ENCODE measurements at regions not wholly inside any gene's neighbourhood (a gene's known extent, or its start where the extent isn't known, plus 50 kb on each side); places are given as distances from the start of the nearest gene placed in this dataset.
A peak's percentile ranks its signal among the peaks of the same experiment; 100 is the strongest.
"Not testable (repeated sequence)": the region's sequence is repeated elsewhere in the genome, so short reads cannot be mapped to it uniquely, and the experiment has no call there.

DNA sequence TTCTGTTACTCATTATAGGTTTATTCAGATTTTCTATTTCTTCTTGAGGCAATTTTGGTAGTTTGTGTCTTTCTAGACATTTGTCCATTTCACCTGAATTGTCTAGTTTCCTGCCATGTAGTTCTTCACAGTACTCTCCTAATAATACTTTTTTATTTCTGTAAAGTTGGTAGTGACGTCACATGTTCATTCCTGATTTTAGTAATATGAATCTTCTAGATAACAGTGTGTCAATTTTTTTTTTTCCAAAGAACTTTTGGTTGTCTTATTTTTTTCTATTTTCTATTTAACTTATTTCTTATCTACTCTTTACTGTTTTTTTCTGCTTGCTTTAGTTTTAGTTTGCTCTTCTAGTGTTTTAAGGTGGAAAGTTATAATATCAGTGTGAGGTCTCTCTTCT is 197.3 kb upstream of the SHH start:
- ATAC-seq (no peak), DNase-seq (no peak)
- H3K4me1 Mint-ChIP-seq: no peaks in the 10 kb centered on the region
- H3K27ac Mint-ChIP-seq: no peak overlapping the region
- H3K36me3 Mint-ChIP-seq: no peaks in the 10 kb centered on the region
- H3K9me3 Mint-ChIP-seq: peaks cover 2 to 6% of the 10 kb centered on the region in 2 donors
- WGBS (ENCODE audit: insufficient coverage): no CpG with 5 or more reads among the region's 1 CpG
- Histone ChIP-seq H3K4me1 (ENCODE audit: control insufficient read depth, insufficient read depth, low read length) (no peaks in the 10 kb centered on the region), H3K27ac (ENCODE audit: low read length) (no peak overlapping the region), H3K4me3 (ENCODE audit: low read length) (no peak overlapping the region), H3K9me3 (ENCODE audit: control insufficient read depth, insufficient read depth, low read length) (no peaks in the 10 kb centered on the region), H3K36me3 (ENCODE audit: control insufficient read depth, insufficient read depth, low read length) (no peaks in the 10 kb centered on the region), H3K27me3 (ENCODE audit: control insufficient read depth, insufficient read depth, low read length) (no peaks in the 10 kb centered on the region)
- H3K4me3 Mint-ChIP-seq: no peak overlapping the region
- peaks cover 0 to 6% of the 10 kb centered on the region in 2 donors for H3K27me3 Mint-ChIP-seq (ENCODE audit: low read depth in 2 of 2)
- intact Hi-C loops (cut with micrococcal nuclease): no loop called here
- TF ChIP-seq, protein P1, sequence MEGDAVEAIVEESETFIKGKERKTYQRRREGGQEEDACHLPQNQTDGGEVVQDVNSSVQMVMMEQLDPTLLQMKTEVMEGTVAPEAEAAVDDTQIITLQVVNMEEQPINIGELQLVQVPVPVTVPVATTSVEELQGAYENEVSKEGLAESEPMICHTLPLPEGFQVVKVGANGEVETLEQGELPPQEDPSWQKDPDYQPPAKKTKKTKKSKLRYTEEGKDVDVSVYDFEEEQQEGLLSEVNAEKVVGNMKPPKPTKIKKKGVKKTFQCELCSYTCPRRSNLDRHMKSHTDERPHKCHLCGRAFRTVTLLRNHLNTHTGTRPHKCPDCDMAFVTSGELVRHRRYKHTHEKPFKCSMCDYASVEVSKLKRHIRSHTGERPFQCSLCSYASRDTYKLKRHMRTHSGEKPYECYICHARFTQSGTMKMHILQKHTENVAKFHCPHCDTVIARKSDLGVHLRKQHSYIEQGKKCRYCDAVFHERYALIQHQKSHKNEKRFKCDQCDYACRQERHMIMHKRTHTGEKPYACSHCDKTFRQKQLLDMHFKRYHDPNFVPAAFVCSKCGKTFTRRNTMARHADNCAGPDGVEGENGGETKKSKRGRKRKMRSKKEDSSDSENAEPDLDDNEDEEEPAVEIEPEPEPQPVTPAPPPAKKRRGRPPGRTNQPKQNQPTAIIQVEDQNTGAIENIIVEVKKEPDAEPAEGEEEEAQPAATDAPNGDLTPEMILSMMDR (IDR thresholded peaks at IDR 0.05): no peak

DNA sequence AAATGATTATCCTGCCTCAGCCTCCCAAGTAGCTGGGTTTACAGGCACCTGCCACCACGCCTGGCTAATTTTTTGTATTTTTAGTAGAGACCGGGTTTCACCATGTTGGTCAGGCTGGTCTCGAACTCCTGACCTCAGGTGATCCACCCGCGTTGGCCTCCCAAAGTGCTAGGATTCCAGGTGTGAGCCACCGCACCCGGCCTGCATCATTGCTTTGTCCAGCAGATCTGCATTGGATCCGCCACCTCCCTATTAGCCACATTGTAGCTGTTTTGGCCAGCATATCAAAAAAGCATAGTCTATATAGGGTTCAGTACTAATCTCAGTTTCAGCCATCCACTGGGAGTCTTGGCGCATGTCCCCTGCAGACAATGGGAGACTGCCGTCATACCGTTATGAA is 194.6 kb upstream of the SHH start:
- ATAC-seq; H3K27me3 Mint-ChIP-seq (ENCODE audit: low read depth in 2 of 2); H3K27me3 ChIP-seq (ENCODE audit: control insufficient read depth, insufficient read depth, low read length); H3K9me3 Mint-ChIP-seq; DNase-seq; H3K36me3 Mint-ChIP-seq; intact Hi-C loops (cut with micrococcal nuclease); H3K36me3 ChIP-seq (ENCODE audit: control insufficient read depth, insufficient read depth, low read length); H3K4me1 Mint-ChIP-seq; H3K4me1 ChIP-seq (ENCODE audit: control insufficient read depth, insufficient read depth, low read length); H3K27ac Mint-ChIP-seq; H3K9me3 ChIP-seq (ENCODE audit: control insufficient read depth, insufficient read depth, low read length); H3K4me3 Mint-ChIP-seq; H3K27ac ChIP-seq (ENCODE audit: low read length); H3K4me3 ChIP-seq (ENCODE audit: low read length): not testable (repeated sequence)
- 94% methylated on average over 11 of the region's 11 CpGs for WGBS (ENCODE audit: insufficient coverage)

DNA sequence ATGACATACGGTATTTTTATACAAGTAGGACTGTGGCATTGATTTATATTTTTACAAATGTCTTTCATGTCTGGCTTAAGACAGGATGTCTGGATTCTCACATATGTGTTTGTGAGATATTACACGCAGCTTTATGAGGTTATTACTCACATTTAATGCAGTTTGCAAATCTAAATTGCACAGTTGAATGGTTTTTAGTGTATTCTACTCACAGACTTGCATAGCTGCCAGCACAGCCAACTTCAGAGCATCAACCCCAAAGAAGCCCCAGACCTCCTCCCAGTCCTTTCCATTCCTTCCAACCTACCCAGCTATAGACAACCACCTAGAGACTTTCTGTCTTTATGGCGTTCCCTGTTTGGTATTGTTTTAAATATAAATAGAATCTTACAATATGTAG is 193.8 kb upstream of the SHH start:
- Histone ChIP-seq H3K27ac (ENCODE audit: low read length) (no peak overlapping the region), H3K9me3 (ENCODE audit: control insufficient read depth, insufficient read depth, low read length) (no peaks in the 10 kb centered on the region), H3K4me3 (ENCODE audit: low read length) (no peak overlapping the region), H3K36me3 (ENCODE audit: control insufficient read depth, insufficient read depth, low read length) (no peaks in the 10 kb centered on the region), H3K27me3 (ENCODE audit: control insufficient read depth, insufficient read depth, low read length) (no peaks in the 10 kb centered on the region), H3K4me1 (ENCODE audit: control insufficient read depth, insufficient read depth, low read length) (no peaks in the 10 kb centered on the region)
- TF ChIP-seq, protein P1 (IDR thresholded peaks at IDR 0.05): no peak
- DNase-seq: no peak
- no CpG with 5 or more reads among the region's 3 CpGs for WGBS (ENCODE audit: insufficient coverage)
- H3K4me3 Mint-ChIP-seq: no peak overlapping the region
- H3K27me3 Mint-ChIP-seq (ENCODE audit: low read depth in 2 of 2): no peaks in the 10 kb centered on the region
- intact Hi-C loops (cut with micrococcal nuclease): no loop called here
- peaks cover 2 to 3% of the 10 kb centered on the region in 2 donors for H3K9me3 Mint-ChIP-seq
- H3K4me1 Mint-ChIP-seq: no peaks in the 10 kb centered on the region
- H3K36me3 Mint-ChIP-seq: no peaks in the 10 kb centered on the region
- no peak for ATAC-seq
- no peak overlapping the region for H3K27ac Mint-ChIP-seq

DNA sequence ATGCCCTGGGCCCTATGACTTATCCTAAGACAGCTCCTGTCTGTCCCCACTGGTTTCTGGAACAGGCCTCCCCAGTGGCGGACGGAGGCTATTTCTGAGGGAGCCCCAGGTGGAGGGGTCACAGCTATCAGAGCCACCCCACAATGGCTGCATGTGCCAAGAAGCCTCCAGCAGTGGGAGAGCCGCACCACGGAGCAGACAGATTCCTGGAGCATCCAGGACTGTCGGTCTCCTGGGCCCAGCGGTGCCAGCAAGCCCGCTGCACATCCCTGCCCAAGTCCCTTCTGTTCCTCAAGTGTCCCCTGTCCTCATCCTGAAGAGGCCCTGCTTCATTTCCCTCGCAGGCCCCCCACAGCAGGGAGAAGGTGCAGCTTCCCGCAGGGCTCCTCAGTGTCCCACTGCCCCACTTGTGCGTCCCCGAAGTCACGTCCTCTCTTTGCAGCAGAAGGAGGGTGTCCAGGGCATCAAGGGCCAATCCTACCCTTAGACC is 193.0 kb upstream of the SHH start:
- intact Hi-C loops (cut with micrococcal nuclease): no loop called here
- H3K9me3 Mint-ChIP-seq: peaks cover 2 to 3% of the 10 kb centered on the region in 2 donors
- peak in 1 of 3 donors; percentile 28 for ATAC-seq

More for the DNA sequence above, 193.0 kb upstream of the SHH start:
- H3K4me3 ChIP-seq (ENCODE audit: low read length): no peak overlapping the region
- DNase-seq: no peak
- TF ChIP-seq, protein P1 (IDR thresholded peaks at IDR 0.05): no peak
- Mint-ChIP-seq H3K36me3 (no peaks in the 10 kb centered on the region), H3K27ac (no peak overlapping the region), H3K27me3 (ENCODE audit: low read depth in 2 of 2) (no peaks in the 10 kb centered on the region), H3K4me3 (no peak overlapping the region), H3K4me1 (no peaks in the 10 kb centered on the region)
- H3K36me3 ChIP-seq (ENCODE audit: control insufficient read depth, insufficient read depth, low read length): no peaks in the 10 kb centered on the region
- 88% methylated on average over 12 of the region's 12 CpGs for WGBS (ENCODE audit: insufficient coverage)
- H3K27ac ChIP-seq (ENCODE audit: low read length): no peak overlapping the region
- no peaks in the 10 kb centered on the region for H3K4me1 ChIP-seq (ENCODE audit: control insufficient read depth, insufficient read depth, low read length)
- no peaks in the 10 kb centered on the region for H3K27me3 ChIP-seq (ENCODE audit: control insufficient read depth, insufficient read depth, low read length)
- no peaks in the 10 kb centered on the region for H3K9me3 ChIP-seq (ENCODE audit: control insufficient read depth, insufficient read depth, low read length)

Measured in natural killer cell (primary cell).